ENCODE measurements at regions not wholly inside any gene's neighbourhood (a gene's known extent, or its start where the extent isn't known, plus 50 kb on each side); places are given as distances from the start of the nearest gene placed in this dataset.

DNA sequence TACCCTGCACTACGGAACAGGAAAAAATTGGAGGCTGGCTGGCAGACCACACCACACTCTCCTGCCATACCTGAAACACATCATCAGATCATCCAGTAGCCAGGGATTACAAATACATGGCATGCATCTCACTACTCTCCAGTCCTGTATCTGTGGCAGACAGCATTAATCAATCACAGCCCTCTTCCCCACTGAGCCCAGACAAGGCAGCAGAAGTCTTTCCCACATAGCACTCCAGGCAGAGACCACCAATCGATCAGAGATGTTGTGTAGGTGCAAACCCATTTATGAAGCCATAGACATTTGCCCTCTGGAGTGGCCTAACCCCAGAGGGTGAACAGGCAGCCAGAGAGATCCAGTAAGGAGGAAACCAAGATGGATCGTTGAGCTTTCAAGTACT is 410.9 kb upstream of the PROK2 start:
- TF ChIP-seq, protein P1, sequence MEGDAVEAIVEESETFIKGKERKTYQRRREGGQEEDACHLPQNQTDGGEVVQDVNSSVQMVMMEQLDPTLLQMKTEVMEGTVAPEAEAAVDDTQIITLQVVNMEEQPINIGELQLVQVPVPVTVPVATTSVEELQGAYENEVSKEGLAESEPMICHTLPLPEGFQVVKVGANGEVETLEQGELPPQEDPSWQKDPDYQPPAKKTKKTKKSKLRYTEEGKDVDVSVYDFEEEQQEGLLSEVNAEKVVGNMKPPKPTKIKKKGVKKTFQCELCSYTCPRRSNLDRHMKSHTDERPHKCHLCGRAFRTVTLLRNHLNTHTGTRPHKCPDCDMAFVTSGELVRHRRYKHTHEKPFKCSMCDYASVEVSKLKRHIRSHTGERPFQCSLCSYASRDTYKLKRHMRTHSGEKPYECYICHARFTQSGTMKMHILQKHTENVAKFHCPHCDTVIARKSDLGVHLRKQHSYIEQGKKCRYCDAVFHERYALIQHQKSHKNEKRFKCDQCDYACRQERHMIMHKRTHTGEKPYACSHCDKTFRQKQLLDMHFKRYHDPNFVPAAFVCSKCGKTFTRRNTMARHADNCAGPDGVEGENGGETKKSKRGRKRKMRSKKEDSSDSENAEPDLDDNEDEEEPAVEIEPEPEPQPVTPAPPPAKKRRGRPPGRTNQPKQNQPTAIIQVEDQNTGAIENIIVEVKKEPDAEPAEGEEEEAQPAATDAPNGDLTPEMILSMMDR (IDR thresholded peaks at IDR 0.05; ENCODE audit: low read depth, low read length) = no peak
- TF ChIP-seq POLR2A (IDR thresholded peaks at IDR 0.05; ENCODE audit: extremely low read depth, insufficient read length) = no peak
